Activated naive CD4-positive, alpha-beta T cell treated with anti-CD3 and anti-CD28 coated beads, Interleukin-2, amount 50 U/mL, for 72 hours (primary cell): ENCODE measurements at regions not wholly inside any gene's neighbourhood (a gene's known extent, or its start where the extent isn't known, plus 50 kb on each side); places are given as distances from the start of the nearest gene placed in this dataset.
A peak's percentile ranks its signal among the peaks of the same experiment; 100 is the strongest.

ENCODE experiments used
- ATAC-seq, 2 donors: fragments of 150-1000 bp; cut with Tn5 transposase; 2 replicates each; pipeline ENCODE4 v1.10.0; 2021; ENCODE audit warnings: mild to moderate bottlenecking in 2 of 2, moderate library complexity in 2 of 2
- DNase-seq, 2 donors: peaks; one replicate each; pipeline ENCODE4 v3.0.0; 2021 to 2022; ENCODE audit warnings: low spot score in 2 of 2
- H3K27ac Mint-ChIP-seq, 2 donors: one replicate each; pipeline ENCODE4 v1.8.0; 2022; ENCODE audit warnings: mild to moderate bottlenecking in 2 of 2, mixed read lengths in 2 of 2
- H3K36me3 Mint-ChIP-seq, 2 donors: one replicate each; pipeline ENCODE4 v1.8.0; 2022; ENCODE audit warnings: mixed read lengths in 2 of 2
- H3K9me3 Mint-ChIP-seq, 2 donors: one replicate each; pipeline ENCODE4 v1.8.0; 2022; ENCODE audit warnings: mixed read lengths in 2 of 2

GRCh38 chr5:71974622-71975021 lies 132.7 kb upstream of the MAP1B start:
- no peaks in the 10 kb centered on the region for H3K36me3 Mint-ChIP-seq
- H3K27ac Mint-ChIP-seq, result no peak overlapping the region
- no peak for ATAC-seq
- no peaks in the 10 kb centered on the region for H3K9me3 Mint-ChIP-seq
- no peak for DNase-seq

- no peak overlapping the region for H3K27ac Mint-ChIP-seq
- no peak for ATAC-seq
These were observed 130.8 kb upstream of the MAP1B start for GRCh38 chr5:71976449-71976848.

GRCh38 chr5:71977311-71977710 lies 130.0 kb upstream of the MAP1B start:
- no peaks in the 10 kb centered on the region for H3K36me3 Mint-ChIP-seq
- H3K9me3 Mint-ChIP-seq, result peaks cover 1 to 2% of the 10 kb centered on the region in 2 donors
- no peak overlapping the region for H3K27ac Mint-ChIP-seq
- no peak for ATAC-seq
- DNase-seq, result no peak

More at GRCh38 chr5:71976449-71976848, 130.8 kb upstream of the MAP1B start:
- H3K36me3 Mint-ChIP-seq, result no peaks in the 10 kb centered on the region
- no peak for DNase-seq
- no peaks in the 10 kb centered on the region for H3K9me3 Mint-ChIP-seq

- H3K27ac Mint-ChIP-seq, result no peak overlapping the region
- peaks cover 10% of the 10 kb centered on the region in 2 donors for H3K9me3 Mint-ChIP-seq
- DNase-seq, result no peak
- no peak for ATAC-seq
- peaks cover 0 to 5% of the 10 kb centered on the region in 2 donors for H3K36me3 Mint-ChIP-seq
These were observed 129.1 kb upstream of the MAP1B start for GRCh38 chr5:71978216-71978615.

GRCh38 chr5:71982717-71983395 lies 124.4 kb upstream of the MAP1B start:
- DNase-seq (no peak), ATAC-seq (no peak)
- H3K27ac Mint-ChIP-seq, result no peak overlapping the region
- peaks cover 0 to 8% of the 10 kb centered on the region in 2 donors for H3K36me3 Mint-ChIP-seq
- peaks cover 15% of the 10 kb centered on the region in 2 donors for H3K9me3 Mint-ChIP-seq

- Mint-ChIP-seq H3K27ac (no peak overlapping the region), H3K36me3 (peaks cover 0 to 8% of the 10 kb centered on the region in 2 donors), H3K9me3 (peaks cover 15% of the 10 kb centered on the region in 2 donors)
- DNase-seq, result no peak
- no peak for ATAC-seq
These were observed 121.2 kb upstream of the MAP1B start for GRCh38 chr5:71986101-71986500.

GRCh38 chr5:71988808-71989207 lies 118.5 kb upstream of the MAP1B start:
- Mint-ChIP-seq H3K27ac (peak overlapping the region in 1 of 2 donors; percentile 27), H3K36me3 (no peaks in the 10 kb centered on the region), H3K9me3 (no peaks in the 10 kb centered on the region)
- DNase-seq, result no peak
- no peak for ATAC-seq

GRCh38 chr5:71993600-71993999 lies 113.7 kb upstream of the MAP1B start:
- Mint-ChIP-seq H3K9me3 (no peaks in the 10 kb centered on the region), H3K36me3 (no peaks in the 10 kb centered on the region), H3K27ac (no peak overlapping the region)
- no peak for ATAC-seq
- DNase-seq, result no peak

- H3K9me3 Mint-ChIP-seq, result no peaks in the 10 kb centered on the region
- no peak overlapping the region for H3K27ac Mint-ChIP-seq
- ATAC-seq, result no peak
These were observed 110.5 kb upstream of the MAP1B start for GRCh38 chr5:71996789-71997188.

GRCh38 chr5:71998746-71999145 lies 108.5 kb upstream of the MAP1B start:
- Mint-ChIP-seq H3K36me3 (no peaks in the 10 kb centered on the region), H3K27ac (no peak overlapping the region), H3K9me3 (no peaks in the 10 kb centered on the region)
- DNase-seq (no peak), ATAC-seq (no peak)

More at GRCh38 chr5:71996789-71997188, 110.5 kb upstream of the MAP1B start:
- no peak for DNase-seq
- H3K36me3 Mint-ChIP-seq, result no peaks in the 10 kb centered on the region

- no peak overlapping the region for H3K27ac Mint-ChIP-seq
- H3K36me3 Mint-ChIP-seq, result no peaks in the 10 kb centered on the region
- DNase-seq (no peak), ATAC-seq (no peak)
- H3K9me3 Mint-ChIP-seq, result no peaks in the 10 kb centered on the region
These were observed 106.6 kb upstream of the MAP1B start for GRCh38 chr5:72000707-72001106.

GRCh38 chr5:72005671-72006070 lies 101.6 kb upstream of the MAP1B start:
- H3K27ac Mint-ChIP-seq, result no peak overlapping the region
- ATAC-seq (no peak), DNase-seq (no peak)
- H3K36me3 Mint-ChIP-seq, result no peaks in the 10 kb centered on the region
- H3K9me3 Mint-ChIP-seq, result no peaks in the 10 kb centered on the region

GRCh38 chr5:72006361-72006760 lies 100.9 kb upstream of the MAP1B start:
- no peak for DNase-seq
- H3K9me3 Mint-ChIP-seq, result no peaks in the 10 kb centered on the region
- H3K27ac Mint-ChIP-seq, result no peak overlapping the region
- no peaks in the 10 kb centered on the region for H3K36me3 Mint-ChIP-seq
- no peak for ATAC-seq

GRCh38 chr5:72007336-72008111 lies 99.8 kb upstream of the MAP1B start:
- Mint-ChIP-seq H3K36me3 (no peaks in the 10 kb centered on the region), H3K27ac (no peak overlapping the region), H3K9me3 (no peaks in the 10 kb centered on the region)
- no peak for ATAC-seq
- DNase-seq, result no peak

GRCh38 chr5:72009280-72009679 lies 98.0 kb upstream of the MAP1B start:
- H3K27ac Mint-ChIP-seq, result no peak overlapping the region

GRCh38 chr5:72010430-72010829 lies 96.8 kb upstream of the MAP1B start:
- Mint-ChIP-seq H3K36me3 (no peaks in the 10 kb centered on the region), H3K27ac (no peak overlapping the region), H3K9me3 (no peaks in the 10 kb centered on the region)
- DNase-seq (no peak), ATAC-seq (no peak)

More at GRCh38 chr5:72009280-72009679, 98.0 kb upstream of the MAP1B start:
- no peak for ATAC-seq
- H3K36me3 Mint-ChIP-seq, result no peaks in the 10 kb centered on the region
- DNase-seq, result no peak
- no peaks in the 10 kb centered on the region for H3K9me3 Mint-ChIP-seq

GRCh38 chr5:72012906-72013305 lies 94.4 kb upstream of the MAP1B start:
- Mint-ChIP-seq H3K27ac (no peak overlapping the region), H3K9me3 (no peaks in the 10 kb centered on the region), H3K36me3 (no peaks in the 10 kb centered on the region)
- ATAC-seq, result no peak
- DNase-seq, result no peak
